Activated CD8-positive, alpha-beta memory T cell treated with anti-CD3 and anti-CD28 coated beads for 48 hours (primary cell): ENCODE measurements at regions not wholly inside any gene's neighbourhood (a gene's known extent, or its start where the extent isn't known, plus 50 kb on each side); places are given as distances from the start of the nearest gene placed in this dataset.

ENCODE experiments used
- DNase-seq, 3 experiments: peaks; one replicate each; pipeline ENCODE4 v3.0.0-alpha.2; 2020; ENCODE audit warnings: low read depth in 2 of 3, low spot score in 2 of 3

DNA sequence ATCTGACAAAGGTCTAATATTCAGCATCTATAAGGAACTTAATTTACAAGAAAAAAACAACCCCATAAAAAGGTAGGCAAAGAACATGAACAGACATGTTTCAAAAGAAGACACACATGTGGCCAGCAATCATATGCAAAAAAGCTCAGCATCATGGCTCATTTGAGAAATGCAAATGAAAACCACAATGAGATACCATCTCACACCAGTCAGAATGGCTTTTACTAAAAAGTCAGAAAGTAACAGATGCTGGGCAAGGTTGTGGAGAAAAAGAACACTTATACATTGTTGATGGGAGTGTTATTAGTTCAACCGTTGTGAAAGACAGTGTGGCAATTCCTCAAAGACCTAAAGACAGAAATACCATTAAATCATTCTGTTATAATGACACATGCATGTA is 289.9 kb upstream of the MMS22L start:
- DNase-seq, result no peak

DNA sequence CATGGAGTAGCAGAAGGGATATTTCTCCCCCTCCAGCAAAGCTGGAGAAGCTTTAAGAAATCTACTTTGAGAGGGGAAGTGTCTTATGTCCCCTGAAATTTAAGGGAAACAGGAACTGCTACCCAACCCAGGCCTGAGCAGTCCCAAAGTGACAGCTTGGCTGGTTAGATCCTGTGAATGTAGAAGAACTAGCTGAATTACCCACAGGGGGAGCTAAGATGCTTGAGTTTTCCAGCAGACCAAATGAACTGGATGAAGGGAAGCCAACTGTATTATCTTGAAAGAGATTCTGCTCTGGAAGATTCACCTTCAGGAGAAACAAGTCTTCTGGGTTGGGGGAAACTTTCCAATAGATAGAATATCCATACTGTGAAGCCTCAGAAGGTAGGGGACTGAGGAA is 303.3 kb upstream of the MMS22L start:
- no peak for DNase-seq

DNA sequence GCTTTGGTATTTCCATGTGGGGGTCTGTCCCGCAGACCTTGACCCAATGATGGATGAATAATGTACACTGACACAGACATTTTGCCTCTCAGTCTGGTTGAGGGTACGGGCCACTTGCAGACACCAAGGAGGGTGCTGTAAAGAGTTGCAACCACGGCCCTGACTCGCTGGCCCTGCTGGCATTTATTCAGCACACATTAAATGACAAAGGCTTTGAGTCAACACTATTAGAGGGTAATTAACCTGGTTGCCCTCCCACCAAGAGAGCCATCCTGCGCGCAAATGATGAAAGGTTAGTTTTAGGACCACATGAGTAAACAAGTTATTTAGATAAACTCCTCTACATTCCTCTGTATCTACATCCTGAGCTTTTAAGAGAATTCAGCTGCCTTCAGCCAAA is 308.9 kb upstream of the MMS22L start:
- DNase-seq, result no peak

DNA sequence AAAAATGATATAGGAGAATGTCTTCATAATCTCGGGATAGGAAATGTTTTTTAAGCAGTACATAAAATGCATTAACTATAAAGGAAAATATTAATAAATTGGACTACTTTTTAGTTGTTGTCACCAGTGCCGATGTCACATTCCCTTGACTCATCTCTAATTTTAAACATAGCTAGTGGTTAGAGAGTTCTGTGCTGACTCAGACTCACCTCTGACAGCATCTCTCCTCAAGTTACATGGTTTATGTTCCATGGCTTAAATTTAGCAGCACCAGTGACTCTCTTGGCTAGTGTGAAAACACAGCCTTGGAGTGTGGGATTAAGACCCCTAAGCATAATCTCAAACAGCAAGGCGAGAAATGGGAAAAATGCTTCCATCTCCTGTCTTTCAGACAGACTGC is 311.8 kb upstream of the MMS22L start:
- DNase-seq, result no peak

DNA sequence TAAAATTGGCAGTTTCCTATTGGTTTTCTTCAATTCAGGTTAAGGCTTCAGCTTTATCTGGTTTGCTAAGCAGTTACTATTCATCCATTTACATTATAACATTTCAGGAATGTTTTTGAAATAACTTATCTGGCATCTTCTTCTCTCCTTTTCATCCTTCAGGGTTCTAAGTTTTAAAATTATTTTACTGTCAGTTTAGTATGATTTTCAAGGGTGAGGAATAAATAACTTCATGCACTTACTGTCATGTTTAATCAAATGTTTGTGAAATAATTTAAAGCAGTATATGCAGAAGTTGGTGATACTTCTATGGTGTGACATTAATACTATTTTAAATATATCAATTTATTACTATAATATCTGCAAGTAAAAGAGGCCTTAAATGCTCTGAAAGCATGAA is 338.1 kb upstream of the MMS22L start:
- DNase-seq, result no peak

DNA sequence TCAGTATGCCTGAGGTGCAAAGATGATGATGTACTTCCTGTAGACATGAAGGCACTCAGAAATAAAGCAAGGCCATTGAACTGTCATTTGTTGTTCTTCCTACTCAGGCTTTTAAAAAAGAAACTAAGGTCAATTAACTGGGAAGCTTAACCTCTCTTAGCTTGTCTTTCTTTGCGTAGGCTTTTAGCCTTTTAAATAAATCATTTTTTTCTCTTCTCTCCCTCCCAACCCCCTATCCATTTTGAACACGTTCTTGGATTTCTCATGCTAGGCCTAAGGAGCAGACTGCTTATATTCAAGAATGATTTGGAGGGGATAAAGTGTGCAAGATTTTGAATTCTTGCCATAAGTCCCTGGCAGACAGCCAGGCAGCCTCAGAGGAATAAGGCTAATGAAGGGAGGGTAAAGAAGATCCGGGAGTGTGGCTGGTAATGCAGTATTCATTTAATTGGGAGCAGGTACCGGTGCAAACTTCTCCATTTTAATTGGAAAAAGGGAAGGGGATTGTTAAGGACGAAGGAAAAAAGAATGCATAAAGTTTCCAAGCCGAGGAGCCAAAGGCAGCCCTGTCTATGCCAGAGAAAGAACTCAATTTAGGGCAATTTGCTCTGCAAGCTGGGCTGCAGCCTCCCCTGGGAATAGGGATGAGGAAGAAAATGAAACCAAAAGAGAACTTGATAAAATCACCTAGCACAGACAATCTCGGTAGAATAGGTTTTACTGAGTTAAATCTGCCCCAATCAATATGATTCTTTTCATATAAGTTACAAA is 343.8 kb upstream of the MMS22L start:
- no peak for DNase-seq

DNA sequence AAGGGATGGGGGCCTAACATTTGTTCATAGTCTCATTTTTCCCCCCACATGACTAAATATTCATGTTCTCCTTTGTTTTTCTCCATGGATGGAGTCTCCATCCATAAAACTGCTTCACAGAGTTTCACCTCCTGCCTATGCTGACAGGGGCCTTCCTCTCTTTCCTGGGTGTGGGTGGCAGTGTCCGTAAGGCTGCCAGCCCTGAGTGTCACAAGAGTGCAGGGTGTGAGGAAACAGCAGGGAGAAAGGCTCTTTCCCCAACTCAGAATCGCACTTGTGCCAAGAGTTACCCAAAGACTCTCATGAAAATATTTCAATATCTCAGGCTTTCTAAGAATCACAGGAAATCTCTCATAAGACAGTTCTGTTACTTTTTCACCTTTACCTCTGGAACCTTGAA is 346.2 kb upstream of the MMS22L start:
- DNase-seq, result no peak

DNA sequence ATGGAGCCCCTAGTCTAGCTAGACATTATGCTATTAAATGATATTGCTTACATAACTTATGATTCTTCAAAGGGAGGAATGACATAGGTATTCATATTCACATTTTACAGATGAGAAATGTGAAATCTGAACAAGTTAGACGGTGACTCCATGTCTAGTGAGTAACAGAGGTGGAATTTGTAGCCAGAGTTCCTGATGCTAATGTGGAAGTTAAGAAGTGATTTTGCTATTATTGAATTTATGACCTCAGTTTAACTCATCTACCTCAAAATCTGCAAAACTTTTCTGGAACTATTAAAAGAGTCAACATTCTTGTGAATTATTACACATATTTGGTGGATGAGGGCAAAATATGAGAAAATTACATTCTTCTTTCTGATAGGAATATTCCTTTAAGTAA is 347.6 kb upstream of the MMS22L start:
- DNase-seq, result no peak

DNA sequence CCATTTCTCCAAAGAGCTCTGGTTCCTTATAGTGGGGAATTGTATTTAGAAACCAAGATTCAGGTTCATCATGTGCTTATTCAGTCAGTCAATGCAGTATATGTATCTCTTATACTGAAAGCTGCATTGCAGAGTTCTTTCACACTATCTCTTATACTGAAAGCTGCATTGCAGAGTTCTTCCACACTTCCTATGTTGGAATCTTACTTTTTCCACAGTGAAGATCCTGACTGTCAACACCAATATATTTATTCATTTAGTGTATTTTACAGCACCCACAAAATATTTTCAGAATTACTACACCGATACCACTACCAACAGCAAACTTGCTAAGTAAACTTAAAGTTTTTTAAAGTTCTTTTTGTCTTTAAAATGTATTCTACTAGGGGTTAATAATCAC is 349.3 kb upstream of the MMS22L start:
- DNase-seq, result no peak

DNA sequence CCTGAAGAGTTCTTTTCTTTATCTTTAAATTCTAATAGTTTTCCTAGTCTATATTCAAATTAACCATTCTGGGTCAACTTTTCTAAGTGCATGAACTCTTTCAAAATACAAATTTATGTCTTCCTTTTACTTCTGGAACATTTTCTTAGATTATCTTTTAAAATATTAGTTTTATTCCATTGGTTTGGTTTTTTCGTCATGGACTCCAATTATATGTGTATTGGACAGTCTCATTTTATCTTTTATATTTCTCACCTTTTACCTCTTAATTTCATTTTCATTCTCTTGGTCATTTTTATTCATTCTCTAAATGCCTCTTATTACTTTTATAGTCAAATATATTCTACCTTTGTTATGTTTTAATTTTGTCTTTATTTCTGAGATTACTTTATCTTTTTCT is 356.7 kb upstream of the MMS22L start:
- DNase-seq, result no peak

DNA sequence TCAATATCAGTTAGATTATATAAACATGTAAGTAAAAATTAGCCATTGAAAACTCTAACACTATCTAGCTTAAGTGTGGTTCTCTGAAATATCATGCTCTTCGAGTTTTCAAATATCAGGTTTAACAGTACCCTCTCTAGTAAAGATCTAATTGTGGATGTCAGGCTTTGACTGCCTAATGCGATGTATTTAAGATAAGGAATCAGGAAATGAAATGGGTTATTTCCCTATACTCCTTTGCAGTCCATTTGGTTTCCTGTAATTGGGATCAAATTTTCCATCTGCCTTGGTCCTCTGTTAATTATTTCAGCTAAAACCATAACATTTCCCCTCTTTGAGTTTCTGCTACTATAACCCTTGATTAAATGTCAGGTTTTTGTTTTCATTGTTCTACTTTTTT is 361.3 kb upstream of the MMS22L start:
- DNase-seq, result no peak

DNA sequence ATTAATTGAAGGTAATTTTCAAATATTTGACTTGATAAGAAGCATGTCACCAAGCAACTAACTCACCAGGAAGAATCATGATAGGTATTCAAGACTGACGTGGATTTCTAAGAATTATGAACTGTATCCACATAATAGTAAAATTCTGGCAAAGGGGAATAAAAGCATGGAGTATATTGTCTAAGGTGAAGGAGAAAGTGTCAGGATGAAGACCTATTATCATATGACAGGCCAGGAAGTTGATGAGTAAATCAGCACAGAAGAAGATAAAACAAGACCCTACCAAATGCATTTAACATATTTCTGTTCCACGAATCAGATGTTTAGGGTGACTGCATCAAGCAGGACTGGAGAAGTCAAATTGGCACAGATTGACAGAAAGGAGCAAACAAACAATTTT is 362.7 kb upstream of the MMS22L start:
- no peak for DNase-seq

DNA sequence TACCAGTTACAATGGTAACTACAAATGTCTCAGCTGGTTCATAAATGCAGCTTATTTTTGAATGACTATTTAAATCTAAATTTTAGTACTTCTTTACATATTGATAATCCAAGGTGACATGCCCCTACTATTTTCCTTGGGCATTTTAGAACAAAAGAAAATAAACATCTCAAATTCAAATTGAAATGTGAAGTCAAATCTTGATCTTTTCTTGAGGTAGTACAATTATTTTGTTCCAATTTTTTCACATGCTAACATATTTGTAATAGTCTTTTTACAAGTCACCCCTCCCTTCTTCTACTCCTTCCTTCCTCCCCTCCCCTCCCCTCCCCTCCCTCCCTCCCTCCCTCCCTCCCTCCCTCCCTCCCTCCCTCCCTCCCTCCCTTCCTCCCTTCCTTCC is 370.1 kb upstream of the MMS22L start:
- DNase-seq, result no peak

DNA sequence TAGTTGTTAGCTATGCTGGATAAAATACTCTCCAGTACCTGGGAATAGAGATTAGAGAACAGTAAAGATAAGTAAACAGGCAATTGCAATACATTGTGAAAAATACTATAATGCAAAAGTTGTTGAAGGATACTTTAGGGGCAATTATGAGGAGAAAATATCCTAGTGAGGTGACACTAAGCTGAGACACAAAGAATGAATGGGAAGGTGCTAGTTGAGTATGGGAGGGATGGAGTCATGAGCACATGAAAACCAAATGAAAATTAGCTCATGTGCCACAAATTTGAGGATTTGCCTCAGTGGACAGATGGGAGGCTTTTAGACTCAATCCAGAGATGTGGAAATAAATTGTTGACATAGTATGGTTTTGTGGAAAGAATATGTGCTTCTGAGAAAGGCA is 370.5 kb upstream of the MMS22L start:
- DNase-seq, result no peak

DNA sequence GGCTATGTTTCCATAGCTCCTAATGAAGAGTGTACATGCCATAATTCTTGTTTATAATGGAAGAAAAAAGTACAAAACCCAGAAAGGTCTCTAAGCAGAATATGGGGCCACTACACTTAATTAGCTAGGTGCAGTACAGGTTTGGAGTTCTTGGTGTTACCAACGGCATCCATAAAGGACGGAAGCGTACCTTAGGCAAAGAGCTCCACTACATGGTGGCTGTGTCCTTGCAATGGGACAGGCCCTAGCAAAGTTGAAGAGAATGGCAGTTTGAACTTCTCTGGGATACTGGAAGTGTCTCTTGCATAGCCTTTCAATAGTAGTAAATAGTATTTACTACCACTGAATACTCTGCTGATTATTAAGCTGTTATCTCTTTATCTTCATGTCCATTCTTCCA is 371.7 kb upstream of the MMS22L start:
- no peak for DNase-seq

DNA sequence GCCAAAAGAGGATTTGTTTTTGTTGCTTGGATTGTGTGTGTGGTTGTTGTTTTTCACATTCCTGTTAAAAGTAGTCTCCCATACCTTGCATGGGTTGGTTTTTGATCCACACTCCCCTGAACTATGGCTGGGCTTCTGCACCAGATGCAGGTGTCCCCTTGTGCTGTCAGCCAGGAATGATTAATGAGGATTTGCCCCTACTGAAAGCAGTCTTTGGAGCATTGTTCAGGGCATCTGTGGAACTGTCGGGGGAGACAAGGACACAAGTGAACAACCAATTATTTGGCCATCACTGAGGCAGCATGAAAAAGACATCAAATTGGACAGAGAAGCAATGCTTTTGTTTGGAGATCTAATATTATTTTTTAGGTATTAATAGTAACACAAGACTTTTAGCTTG is 373.2 kb upstream of the MMS22L start:
- no peak for DNase-seq

DNA sequence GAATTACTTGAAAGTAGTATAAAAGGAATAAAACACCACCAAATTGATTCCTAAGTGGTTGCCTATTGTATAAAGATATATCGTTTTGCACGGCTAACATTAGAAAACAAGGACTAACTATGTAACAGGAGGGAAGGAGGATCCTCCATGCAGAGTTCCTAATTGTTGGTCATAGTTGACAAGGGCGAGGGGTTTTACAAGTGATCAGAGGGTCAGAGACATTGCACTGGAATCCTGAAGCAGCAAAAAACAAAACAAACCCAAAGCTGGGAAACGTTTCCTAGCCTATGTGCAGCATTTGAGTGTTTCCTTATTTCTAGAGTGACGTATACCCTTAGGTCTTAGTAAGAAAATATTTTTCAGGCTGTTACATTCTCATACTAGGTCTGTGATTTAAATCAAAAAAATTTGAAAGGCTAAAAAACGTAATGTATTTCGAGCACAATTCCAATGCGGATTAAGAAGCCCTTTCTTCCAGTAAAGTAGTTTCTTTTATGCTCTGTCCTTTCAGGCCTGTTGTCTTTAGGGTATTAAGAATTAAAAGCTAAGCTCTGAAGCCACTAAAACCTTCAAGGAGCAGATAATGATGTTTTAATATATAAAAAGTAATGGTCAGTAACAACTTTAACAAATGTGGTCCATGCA is 373.8 kb upstream of the MMS22L start:
- DNase-seq, result no peak

DNA sequence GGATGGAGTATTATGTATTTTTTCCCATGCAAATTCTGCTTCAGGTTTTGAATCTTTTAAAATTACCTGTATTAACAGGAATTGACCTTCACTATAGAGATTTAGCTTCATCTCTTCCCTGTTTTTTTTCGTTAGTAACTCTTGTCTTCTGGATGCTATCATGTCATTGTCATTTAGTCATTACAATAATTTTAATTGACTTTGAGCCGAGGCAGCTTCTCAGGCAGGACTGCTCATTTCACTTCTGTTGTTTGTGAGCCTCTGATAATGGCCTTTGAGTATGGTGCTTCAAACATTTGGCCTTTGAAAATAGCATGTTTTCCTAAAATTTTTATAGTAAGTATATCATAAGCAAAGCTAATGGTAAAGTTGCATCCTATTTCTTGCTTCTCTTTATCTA is 375.1 kb upstream of the MMS22L start:
- no peak for DNase-seq

DNA sequence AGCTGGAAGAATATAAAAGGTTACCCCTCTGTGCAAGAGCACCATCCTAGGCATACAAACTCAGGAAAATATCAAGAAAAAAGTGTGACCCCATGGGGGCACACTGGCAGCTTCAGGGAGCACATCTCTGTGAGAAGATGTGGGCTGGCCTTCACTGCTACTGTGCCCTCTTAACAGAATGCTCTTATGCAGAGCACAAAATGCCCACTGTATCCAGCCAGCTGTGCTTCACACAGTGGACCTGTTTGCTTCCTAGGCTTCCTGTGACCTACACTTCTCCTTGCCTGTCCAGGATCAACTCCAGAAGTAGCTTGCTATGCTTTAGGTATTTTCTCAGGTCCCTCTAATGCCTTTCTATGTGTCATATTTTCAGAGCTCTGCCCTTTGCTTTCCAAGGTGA is 380.2 kb upstream of the MMS22L start:
- no peak for DNase-seq

DNA sequence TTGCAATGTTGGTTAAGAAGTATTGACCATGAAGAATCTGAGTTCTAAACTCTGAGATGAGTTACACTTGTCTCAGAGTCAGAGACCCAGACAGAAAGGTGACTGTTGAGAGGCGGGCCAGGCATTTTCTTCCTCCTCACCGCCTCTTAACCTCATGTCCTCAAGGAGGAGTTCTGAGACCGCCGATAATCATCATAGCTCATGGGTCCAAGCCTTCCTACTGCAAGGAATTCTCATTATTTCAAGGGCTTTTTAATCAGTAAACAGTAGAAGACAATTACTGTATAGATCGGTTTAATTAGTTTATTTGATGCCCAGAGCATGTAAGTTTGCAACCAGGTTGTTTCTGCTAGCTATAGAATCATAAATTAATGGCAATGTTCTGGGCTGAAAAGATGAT is 382.4 kb upstream of the MMS22L start:
- DNase-seq, result no peak

DNA sequence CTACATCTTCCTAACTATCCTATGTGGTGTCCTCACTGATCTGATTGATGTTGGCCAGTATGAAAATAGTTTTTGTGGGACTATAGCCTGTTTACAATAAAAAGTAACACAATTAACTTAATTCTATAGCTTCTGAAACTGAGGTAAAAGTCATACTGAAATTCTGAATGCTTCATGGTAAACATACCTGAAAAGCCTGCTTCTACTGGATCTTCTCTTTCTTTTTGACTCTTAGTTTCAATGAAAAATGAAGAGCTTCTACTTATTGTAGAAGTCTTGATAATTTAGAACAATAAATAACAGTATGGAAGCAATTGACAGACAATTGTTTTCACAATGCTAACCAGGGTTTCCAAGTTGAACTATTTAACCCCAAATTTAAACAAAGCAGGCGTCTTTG is 383.9 kb upstream of the MMS22L start:
- no peak for DNase-seq

DNA sequence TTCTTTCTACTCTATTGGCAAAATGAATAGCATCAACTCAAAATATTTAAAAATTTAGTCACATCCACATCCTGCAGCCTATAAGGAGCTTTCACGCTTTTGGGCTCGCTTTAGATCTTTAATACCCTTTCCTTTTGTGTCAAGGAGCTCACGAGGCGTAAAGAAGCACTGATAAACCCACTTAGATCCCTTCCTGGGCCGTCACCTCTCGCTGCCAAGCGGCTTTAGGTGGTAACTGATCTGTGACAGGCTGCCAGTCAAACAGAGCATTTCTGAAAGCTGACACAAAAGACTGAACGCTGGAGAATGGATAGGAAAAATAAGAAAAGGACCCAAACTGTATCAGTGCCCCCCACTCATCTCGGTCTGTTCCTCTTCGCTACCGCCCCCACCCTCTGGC is 385.7 kb upstream of the MMS22L start:
- no peak for DNase-seq
